SHP77 treated with DMSO at 0.1 percent for 48 hours (cell line): ENCODE measurements at regions not wholly inside any gene's neighbourhood (a gene's known extent, or its start where the extent isn't known, plus 50 kb on each side); places are given as distances from the start of the nearest gene placed in this dataset.
"Not testable (repeated sequence)": the region's sequence is repeated elsewhere in the genome, so short reads cannot be mapped to it uniquely, and the experiment has no call there.

ENCODE experiments used
- DNase-seq: peaks from one replicate; lab custom pipeline; 2025; lab: John Stamatoyannopoulos, UW

GRCh38 chr13:34361560-34361959 is 543.6 kb downstream of the RFC3 start:
- no peak for DNase-seq

- DNase-seq, result no peak
These were observed 545.3 kb downstream of the RFC3 start for GRCh38 chr13:34363266-34363665.

- no peak for DNase-seq
These were observed 546.7 kb downstream of the RFC3 start for GRCh38 chr13:34364633-34365032.

- no peak for DNase-seq
These were observed 552.0 kb downstream of the RFC3 start for GRCh38 chr13:34369931-34370330.

GRCh38 chr13:34371108-34371507 is 553.2 kb downstream of the RFC3 start:
- DNase-seq, result no peak

GRCh38 chr13:34371645-34372395 is 553.9 kb downstream of the RFC3 start:
- no peak for DNase-seq

- DNase-seq, result no peak
These were observed 554.6 kb downstream of the RFC3 start for GRCh38 chr13:34372581-34372980.

- no peak for DNase-seq
These were observed 558.5 kb downstream of the RFC3 start for GRCh38 chr13:34376483-34376882.

- DNase-seq, result no peak
These were observed 560.8 kb upstream of the NBEA start for GRCh38 chr13:34381228-34381627.

- no peak for DNase-seq
These were observed 558.3 kb upstream of the NBEA start for GRCh38 chr13:34383728-34384127.

GRCh38 chr13:34386229-34386628 is 555.8 kb upstream of the NBEA start:
- not testable (repeated sequence) for DNase-seq

- no peak for DNase-seq
These were observed 551.0 kb upstream of the NBEA start for GRCh38 chr13:34391076-34391475.

GRCh38 chr13:34401696-34402095 is 540.4 kb upstream of the NBEA start:
- DNase-seq, result no peak

GRCh38 chr13:34405410-34406181 is 536.5 kb upstream of the NBEA start:
- DNase-seq, result no peak

- DNase-seq, result no peak
These were observed 533.4 kb upstream of the NBEA start for GRCh38 chr13:34408640-34409039.

- DNase-seq, result no peak
These were observed 532.4 kb upstream of the NBEA start for GRCh38 chr13:34409496-34410182.

GRCh38 chr13:34410678-34411077 is 531.4 kb upstream of the NBEA start:
- DNase-seq, result no peak

GRCh38 chr13:34411177-34411576 is 530.9 kb upstream of the NBEA start:
- no peak for DNase-seq

GRCh38 chr13:34411894-34412293 is 530.2 kb upstream of the NBEA start:
- DNase-seq, result no peak

GRCh38 chr13:34412295-34412694 is 529.8 kb upstream of the NBEA start:
- no peak for DNase-seq

GRCh38 chr13:34412817-34413375 is 529.2 kb upstream of the NBEA start:
- no peak for DNase-seq

- DNase-seq, result no peak
These were observed 528.4 kb upstream of the NBEA start for GRCh38 chr13:34413538-34414210.
